ENCODE measurements at regions not wholly inside any gene's neighbourhood (a gene's known extent, or its start where the extent isn't known, plus 50 kb on each side); places are given as distances from the start of the nearest gene placed in this dataset.

DNA sequence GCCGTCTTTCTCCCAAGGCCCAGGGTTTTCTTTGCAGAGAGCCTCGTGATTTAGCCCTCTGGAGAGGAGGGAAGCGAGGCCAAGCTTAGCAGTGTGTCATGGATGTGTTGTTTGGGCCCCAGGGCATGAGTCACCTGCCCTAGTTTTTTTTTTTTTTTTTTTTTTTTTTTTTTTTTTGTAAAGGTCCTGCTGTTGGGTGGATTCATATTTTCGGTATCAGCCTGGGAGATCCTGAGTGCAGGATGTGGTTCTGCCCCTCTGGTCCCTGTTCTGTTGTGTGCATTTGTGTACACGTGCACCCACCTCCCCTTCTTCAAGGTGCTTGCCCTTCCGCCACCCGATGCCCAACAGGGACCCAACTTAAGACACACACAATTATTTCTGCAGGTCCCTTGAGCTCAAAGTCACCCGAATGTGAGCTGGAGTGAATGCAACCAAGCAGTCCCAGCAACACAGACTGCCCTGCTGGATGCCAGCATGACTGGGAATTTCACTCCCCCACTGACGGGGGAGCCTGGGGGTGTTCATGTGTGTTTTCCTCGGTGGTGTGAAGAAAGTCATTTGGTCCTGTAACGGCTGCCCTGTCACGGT, 265.8 kb upstream of the TNRC6C start:
- no peak for DNase-seq (ENCODE audit: low spot score)

DNA sequence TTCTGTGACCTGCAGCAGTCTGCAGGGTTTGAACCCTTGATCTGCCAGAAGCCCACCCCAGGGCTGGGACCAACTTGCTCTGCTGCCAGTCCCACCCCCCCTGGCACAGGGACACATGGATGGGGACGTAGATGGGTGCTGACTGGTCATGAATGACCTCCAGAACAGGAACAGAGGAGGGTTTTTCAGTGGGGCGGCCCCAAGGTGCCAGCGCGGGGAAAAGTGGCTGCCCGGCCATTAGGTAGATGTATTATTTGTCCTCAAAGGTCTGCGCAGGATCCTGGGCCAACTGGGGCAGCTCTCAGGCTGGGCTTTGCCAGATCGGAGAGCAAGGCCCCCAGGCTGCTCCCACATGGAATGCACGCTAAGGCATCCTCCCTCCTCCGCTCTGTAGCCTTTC, 265.2 kb upstream of the TNRC6C start:
- no peak for DNase-seq (ENCODE audit: low spot score)

DNA sequence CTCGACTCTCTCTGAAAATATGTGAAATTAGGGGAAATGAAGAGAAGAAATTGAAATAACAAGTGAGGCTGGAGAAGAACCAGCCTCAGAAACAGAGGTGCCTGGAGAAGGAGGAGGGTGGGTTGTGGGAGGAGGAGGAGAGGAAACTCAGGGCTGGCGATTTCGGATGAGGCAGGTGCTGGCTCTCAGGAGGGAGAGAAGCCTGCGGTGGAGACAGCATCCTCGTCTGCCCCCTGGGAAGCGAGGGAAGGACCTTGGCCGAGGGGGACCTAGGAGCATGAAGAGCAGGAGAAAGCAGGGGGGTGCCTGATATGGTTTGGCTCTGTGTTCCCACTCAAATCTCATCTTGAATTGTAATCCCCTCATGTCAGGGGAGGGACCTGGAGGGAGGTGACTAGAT, 264.7 kb upstream of the TNRC6C start:
- DNase-seq (ENCODE audit: low spot score), result no peak

DNA sequence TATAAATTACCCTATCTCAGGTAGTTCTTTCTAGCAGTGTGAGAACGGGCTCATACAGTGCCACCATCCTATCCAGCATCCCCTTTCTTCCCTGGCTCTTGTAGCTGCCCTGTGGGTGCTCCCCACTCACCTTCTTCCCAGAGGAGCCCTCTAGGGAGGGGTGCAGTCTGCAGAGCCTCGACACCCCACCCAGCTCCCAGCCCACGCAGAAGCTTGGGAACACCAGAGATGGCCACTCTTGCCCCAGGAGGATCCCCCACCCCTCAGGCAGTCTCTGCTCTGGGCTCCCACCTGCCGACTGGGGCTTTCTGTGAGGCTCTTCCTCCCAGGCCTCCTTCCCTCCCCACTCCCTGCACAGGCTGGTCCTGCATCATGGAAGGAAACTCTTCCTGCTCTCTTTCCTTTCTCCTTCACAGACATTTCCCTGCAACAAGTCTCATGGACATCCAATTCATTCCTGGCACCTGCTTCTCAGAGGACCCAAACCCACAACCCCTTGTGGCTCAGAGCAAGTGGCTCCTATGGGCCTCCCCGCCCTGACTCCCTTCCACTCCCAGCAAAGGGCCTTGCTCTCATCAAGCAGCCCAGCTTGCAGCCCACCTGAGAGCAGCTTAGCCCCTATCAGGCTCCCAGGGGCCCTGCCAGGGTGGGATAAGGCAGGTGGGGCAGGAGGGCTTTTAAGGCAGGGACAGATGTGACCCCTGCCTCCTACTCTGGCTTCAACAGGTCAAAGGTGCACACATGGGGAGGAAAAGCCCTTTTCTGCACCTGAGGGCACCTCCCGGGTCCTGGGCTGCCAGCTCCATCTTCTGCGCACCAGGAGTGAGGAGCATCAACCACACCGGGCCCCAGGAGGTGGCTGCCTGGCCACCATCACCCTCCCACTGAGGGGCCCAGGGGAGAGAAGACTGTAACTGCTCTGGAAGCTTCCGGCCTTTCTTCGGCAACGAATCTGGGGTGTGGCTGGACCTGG, 263.8 kb upstream of the TNRC6C start:
- DNase-seq (ENCODE audit: low spot score), result no peak

DNA sequence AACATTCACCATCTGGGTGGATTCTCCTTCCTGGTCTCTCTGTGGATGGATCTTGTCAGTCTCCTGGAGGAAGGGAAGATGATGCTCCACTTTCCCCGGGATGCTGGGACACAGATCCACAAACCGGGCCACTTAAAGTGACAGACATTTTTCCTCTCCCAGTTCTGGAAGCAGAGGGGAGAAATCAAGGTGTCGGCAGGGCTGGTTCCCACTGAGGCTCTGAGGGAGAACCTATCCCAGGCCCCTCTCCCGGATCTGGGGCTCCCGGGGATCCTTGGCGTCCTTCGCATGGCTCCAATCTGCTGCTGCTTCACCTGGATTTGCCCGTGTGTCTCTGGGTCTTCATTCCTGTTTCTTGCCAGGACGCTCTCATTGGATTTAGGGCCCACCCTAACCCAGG, 263.1 kb upstream of the TNRC6C start:
- DNase-seq (ENCODE audit: low spot score), result no peak

DNA sequence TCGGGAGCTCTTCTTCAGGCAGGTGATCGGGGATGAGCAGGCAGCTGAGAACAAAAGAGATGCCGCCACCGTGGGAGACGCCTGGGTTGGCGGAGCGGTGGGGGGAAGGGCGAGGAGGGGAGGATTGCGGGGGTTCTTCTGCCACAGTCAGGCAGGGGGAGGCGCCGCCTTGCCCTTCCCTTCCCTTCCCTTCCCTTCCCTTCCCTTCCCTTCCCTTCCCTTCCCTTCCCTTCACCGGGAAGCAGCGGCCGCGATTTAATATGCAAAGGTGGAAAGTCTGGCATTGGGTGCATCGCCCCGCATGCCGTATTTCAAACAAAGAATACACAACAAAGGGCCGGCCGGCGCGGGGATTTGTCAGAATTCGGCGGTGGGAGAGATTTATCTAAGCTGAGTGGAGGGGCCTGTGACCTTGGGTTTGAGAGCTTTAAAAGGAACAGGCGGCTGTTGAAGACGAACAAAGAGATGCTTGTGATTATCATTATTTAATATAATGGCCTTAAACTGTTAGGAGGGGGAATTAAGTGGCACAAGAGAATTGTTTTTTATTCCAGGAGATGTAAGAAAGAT, 262.3 kb upstream of the TNRC6C start:
- no peak for DNase-seq (ENCODE audit: low spot score)

DNA sequence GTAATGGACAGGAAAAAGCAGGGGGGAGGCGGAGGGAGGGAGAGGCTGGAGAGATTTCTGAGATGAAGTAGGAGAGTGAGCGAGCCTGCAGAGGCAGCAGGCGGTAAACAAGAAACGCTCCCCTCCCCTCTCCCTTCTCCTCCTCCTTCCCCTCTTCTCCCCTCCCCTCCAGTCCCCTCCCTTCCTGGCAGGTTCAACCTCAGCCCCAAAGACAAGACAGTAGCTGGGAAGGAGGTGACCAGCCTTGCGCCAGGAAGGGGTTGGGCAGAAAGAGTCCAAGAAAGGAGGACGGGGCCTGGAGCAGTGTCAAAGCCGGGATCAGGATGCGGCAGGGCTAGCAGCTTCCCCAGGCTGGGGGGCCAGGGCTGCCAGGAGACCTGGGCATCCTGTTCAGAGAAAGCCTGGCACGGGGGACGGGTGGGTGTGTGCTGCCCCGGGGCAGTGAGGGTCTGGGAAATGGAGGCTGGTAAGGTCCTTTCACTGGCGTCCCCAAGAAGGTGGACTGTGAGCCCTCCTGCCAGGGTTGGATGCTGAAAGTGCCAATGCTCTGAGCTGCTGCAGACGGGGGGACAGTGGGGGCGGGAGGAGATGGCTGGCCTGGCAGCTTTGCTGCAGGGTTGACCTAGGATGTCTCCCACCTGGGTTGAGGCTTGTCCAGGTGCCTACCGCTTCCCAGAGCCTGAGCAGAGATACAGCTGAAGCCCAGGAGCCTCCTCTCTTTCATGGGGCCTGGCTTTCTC, 261.6 kb upstream of the TNRC6C start:
- no peak for DNase-seq (ENCODE audit: low spot score)

DNA sequence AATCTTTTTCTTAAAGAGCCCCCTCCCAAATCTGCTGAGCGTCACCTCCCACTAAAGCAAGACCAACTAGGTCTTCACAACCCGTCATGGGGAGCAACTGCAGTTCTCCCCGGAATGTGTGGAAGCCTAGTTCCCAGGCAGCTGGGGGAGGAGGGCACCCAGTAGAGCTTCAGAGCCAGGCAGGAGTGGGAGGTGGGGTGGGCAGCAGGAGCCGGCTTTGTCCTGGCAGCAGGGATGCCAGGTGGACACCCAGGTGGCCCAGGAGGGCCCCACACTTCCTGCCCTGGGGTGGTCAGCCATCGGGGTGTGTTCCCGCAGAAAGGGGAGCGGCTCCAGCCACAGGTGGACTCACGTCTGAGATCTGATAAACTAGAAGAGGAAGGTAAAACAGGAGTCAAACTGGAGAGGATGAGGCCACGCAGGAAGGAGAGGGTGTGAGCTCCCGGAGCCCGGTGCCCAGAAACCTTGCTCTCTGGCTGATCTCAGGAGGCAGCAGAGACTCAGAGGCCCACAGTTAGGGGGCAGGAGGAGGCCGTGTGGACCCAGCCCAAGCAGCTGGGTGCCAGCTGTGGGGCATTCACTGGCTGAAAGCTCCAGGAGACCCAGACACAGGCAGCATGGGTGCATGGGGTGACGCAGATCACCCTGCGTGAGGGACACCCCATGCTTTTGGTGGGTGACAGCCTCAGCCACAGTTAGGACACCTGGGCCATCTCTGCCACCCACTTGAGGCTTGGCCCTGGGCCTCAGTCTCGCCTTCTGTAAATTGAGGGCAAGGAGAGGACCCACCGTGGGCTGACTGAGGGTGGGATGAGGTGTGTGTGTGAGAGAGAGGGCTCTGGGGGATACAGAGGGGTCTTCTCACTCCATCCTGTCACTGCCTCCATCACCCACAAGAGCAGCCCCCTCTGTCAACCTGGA, 260.8 kb upstream of the TNRC6C start:
- no peak for DNase-seq (ENCODE audit: low spot score)

DNA sequence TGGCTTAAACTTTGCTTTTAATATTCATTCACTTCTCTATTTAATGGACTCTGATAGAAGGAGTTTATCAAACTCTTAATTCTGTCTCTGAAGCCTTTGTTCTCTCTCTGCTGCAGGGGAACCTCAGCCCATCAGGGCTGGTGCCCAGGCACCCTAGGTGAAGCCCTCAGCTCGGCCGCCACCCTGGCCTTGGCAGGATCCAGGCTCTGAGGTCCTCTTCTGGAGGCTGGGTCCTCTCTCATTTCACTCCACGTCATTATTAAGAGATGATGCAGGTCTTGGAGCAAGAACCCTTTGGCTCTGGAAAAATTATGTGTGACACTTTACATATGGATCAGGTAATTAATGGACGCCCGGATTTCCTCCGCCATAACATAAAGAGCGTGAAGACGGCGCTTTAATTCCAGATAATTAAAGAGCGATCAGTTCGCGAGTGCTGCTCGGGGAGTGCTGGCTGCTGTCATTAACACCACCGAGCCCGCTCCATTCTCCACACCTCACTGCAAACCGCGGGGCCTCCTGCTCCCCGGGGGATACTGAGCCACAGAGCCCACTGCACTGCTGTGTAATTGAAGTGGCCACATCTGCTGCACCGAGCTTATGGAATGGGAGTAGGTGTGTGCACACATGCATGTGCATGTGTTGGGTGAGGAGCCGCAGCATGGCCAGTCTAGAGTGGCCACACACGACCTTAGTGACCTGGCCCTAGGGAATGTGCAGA, 259.4 kb upstream of the TNRC6C start:
- no peak for DNase-seq (ENCODE audit: low spot score)

DNA sequence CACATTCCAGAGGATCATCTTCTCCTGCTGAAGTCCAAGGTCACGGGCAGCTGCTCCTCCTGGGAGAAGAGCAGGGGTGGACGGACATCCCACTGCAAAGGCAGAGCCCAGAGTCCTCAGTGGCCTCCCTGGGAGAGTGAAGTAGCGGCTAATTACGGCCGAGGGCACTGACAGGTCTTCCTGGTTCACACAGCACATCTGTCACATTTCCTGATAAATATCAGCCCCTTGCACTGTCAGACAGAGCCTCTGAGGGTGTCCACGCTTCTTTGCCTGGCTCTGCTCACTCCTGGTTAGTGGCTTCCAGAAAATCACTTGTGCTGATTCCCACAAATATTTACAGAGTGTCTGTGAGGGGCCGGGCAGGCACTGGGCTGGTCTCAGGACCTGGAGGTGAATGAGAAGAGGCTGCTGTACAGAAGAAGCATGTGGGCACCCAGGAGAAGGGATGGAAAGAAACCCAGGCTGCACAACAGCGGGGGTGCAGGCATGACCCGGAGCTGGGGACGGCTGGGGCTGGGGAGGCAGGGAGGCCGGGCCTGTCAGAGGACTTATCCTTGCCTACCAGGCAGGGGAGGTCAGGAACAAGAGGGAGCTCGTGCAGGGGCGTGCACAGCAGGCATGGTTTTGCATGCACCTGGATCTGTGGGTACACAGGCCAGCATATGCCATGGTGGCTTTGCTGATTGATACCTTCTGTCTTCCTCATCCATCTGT, 258.2 kb upstream of the TNRC6C start:
- peak; percentile 48 for DNase-seq (ENCODE audit: low spot score)

DNA sequence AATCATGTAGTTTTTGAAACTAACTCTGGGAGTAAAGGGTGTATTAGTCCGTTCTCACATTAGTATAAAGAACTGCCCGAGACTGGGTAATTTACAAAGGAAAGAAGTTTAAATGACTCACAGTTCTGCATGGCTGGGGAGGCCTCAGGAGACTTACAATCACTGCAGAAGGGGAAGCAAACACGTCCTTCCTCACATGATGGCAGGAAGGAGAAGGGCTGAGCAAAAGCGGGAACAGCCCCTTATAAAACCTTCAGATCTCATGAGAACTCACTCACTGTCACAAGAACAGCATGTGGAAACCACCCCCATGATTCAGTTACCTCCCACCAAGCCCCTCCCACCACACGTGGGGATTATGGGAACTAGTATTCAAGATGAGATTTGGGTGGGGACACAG, 256.5 kb upstream of the TNRC6C start:
- no peak for DNase-seq (ENCODE audit: low spot score)

DNA sequence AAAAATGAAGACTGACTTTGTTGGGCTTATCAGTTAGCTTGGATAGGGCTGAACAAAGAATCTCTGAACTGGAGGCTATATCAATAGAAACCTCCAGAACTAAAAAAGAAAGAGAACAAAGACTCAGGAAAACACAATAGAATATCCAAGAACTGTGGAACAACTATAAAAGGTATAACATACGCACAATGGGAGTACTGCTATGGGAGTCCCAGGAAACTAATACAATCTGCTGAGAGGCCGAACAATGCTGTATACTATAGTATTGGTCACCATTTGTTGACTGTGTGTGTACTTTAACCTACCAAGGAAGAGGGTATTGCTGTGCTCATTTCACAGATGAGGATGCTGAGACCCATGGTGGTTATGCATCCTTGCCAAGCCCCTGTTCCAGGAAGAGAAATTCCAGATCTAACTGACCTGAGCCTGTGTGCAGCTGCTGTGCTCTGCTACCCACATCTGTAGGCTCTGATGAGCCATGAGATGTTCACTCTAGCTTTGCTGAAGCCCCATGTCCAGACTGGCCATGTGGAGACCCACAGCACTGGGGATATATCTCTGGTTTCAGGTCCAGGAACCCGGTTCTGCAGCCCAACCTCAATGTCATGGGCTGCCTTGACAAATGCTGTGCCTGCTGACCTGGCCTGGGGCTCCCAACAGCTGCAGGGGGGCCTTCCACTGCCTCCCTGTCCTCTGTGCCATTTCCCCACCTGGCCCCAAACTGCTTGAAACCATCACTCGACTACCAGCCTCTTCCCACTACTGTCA, 254.3 kb upstream of the TNRC6C start:
- no peak for DNase-seq (ENCODE audit: low spot score)

DNA sequence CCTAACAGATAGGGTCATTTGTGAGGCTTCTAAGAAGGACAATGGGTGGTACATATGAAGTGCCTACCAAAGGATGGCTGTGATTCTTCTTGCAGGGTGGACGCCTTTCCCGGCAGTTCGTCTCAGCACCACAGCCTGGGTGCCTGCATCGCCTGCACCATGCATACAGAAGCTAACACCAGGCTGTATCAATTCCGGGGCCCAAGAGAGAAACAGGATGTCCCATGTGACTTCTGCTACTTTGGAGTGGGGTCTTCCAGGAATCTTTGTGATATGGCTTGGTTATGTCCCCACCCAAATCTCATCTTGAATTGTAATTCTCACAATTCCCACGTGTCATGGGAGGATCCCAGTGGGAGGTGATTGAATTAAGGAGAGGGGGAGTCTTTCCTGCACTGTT, 251.6 kb upstream of the TNRC6C start:
- no peak for DNase-seq (ENCODE audit: low spot score)

DNA sequence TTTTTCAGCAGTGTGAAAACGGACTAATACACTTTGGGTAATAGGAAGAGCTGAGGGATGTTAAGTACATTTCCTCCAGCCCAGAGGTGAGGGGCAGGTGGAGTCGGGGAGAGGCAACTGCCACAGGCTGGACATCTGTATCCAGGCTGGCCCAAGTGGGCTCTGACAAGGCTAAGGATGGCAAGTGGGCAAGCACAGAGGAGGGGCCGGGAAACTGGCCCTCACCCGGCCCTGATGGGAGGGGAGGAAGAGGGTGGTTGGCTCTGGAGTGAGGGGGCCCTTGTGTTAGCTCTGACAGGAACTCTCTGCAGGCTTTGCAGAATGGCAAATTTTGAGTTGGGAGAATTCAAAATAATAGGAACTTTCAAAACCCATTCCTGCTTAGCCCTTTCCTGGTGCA, 251.0 kb upstream of the TNRC6C start:
- no peak for DNase-seq (ENCODE audit: low spot score)

DNA sequence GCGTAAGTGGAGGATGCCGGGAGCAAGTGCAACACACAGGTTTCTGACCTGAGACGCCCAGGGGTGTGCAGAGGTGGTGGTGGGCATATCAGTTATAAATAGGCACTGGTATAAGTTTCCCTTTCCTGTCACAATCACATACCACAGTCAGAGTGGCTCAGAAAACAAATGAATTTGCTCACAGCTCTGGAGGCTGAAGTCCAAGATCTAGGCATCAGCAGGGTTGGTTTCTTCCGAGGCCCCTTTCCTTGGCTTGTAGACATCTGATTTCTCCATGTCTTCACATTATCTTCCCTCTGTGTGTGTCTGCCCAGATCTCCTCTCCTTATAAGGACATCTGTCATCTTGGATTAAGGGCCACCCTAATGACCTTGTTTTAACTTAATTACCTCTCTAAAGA, 250.5 kb upstream of the TNRC6C start:
- DNase-seq (ENCODE audit: low spot score), result peak; percentile 80

DNA sequence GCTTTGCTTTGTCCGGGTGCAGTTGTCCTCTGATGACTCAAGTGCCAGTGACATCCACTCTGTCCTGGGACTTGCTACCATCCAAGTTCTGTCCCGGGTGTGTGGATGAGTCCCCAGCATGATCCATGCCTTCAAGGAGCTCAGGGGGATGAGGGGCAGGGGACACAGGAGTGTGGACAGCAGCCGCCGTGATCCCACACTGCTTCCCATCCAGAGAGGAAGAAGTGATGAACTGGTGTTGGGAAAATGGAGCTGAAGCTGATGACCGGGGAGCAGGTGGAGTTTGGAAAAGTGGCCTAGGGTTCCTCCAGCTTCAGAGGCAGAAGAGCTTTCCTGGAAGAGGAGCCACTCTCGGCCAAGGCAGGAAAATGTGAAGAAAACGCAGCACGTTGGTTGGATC, 249.6 kb upstream of the TNRC6C start:
- no peak for DNase-seq (ENCODE audit: low spot score)

DNA sequence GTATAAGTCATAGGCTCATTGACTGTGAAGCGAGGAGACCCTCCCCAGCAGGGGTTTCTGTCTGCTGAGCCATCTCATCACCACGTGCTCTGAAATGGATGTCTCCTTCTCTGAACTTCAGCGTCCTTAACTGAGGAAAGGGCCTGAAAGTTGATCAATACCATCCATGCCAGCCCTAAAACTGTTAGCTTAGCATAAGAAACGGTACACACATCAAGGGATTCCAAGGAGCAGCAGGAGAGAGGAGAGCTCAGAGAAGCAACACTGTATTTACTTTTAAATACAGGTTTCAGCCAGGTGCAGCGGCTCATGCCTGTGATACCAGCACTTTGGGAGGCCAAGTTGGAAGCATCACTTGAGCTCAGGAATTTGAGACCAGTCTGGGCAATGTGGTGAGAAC, 248.9 kb upstream of the TNRC6C start:
- DNase-seq (ENCODE audit: low spot score), result no peak

DNA sequence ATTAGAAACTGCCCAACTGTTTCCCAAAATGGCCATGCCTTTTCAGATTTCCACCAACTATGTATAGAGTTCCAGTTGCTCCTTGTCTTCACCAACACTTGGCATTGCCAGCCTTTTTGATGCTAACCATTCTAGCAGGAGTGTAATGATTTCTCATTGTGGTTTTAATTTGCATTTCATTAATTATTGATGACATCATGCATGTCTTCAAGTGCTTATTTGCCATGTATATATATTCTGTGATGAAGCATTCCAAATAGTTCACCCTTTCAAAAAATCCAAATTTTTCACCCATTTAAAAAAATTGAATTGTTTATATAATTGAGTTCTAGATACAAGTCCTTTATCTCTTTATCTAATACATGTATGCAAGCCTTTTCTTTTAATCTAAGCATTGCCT, 245.9 kb upstream of the TNRC6C start:
- DNase-seq (ENCODE audit: low spot score), result no peak

Data from SK-N-DZ (cell line).